ENCODE measurements at regions not wholly inside any gene's neighbourhood (a gene's known extent, or its start where the extent isn't known, plus 50 kb on each side); places are given as distances from the start of the nearest gene placed in this dataset.

GRCh38 chr6:24006254-24006653 lies 119.8 kb upstream of the NRSN1 start:
- DNase-seq (no peak), ATAC-seq (ENCODE audit: low read depth) (no peak)
- Histone ChIP-seq H2BK20ac (ENCODE audit: low read depth, low read length) (no peak overlapping the region), H2BK120ac (ENCODE audit: low read depth, low read length) (no peak overlapping the region), H3K79me1 (ENCODE audit: low read depth in 1 of 2, low read length in 2 of 2) (no peaks in the 10 kb centered on the region), H2BK5ac (ENCODE audit: low read depth, low read length, poor library complexity, severe bottlenecking) (no peak overlapping the region), H3K27me3 (ENCODE audit: control insufficient read depth, insufficient read depth, low read length) (no peaks in the 10 kb centered on the region), H3K18ac (ENCODE audit: low read depth, low read length) (no peak overlapping the region), H3K9me1 (ENCODE audit: insufficient read depth, low read length) (no peaks in the 10 kb centered on the region), H4K5ac (ENCODE audit: low read depth, low read length) (no peak overlapping the region), H3K9me3 (ENCODE audit: control insufficient read depth, insufficient read depth, low read length) (peaks cover 18% of the 10 kb centered on the region), H3K56ac (ENCODE audit: extremely low read depth, insufficient read depth, low read length) (no peak overlapping the region), H2AK5ac (ENCODE audit: low read depth, low read length) (no peak overlapping the region), H2BK15ac (ENCODE audit: low read depth, low read length) (no peak overlapping the region), H3K4ac (ENCODE audit: low read depth, low read length) (no peak overlapping the region), H4K8ac (ENCODE audit: low read depth in 2 of 2, low read length in 2 of 2) (no peak overlapping the region), H3K4me2 (ENCODE audit: low read depth, low read length) (no peak overlapping the region), H3K14ac (replicated peaks; ENCODE audit: low read depth, low read length) (no peak overlapping the region), H3K9ac (ENCODE audit: low read depth, low read length) (no peak overlapping the region), H4K20me1 (ENCODE audit: insufficient read depth, low read length) (no peaks in the 10 kb centered on the region), H2AFZ (replicated peaks; ENCODE audit: low read length, poor library complexity) (no peak overlapping the region), H3K36me3 (ENCODE audit: control insufficient read depth, insufficient read depth, low read length) (no peaks in the 10 kb centered on the region), H3K23ac (ENCODE audit: low read depth, low read length) (no peak overlapping the region), H3K4me1 (ENCODE audit: control insufficient read depth, insufficient read depth, low read length) (no peaks in the 10 kb centered on the region), H3K27ac (ENCODE audit: insufficient read depth, low read length) (no peak overlapping the region), H3K4me3 (ENCODE audit: insufficient read depth, low read depth, low read length) (no peak overlapping the region), H2AK9ac (replicated peaks; ENCODE audit: low read depth, low read length, poor library complexity) (no peak overlapping the region), H4K91ac (ENCODE audit: insufficient read depth, low read depth, low read length) (no peak overlapping the region)
- dilution Hi-C loops (cut with HindIII; ENCODE audit: low sequenced_read_pairs, unreplicated experiment) (no loop called here), in situ Hi-C loops (cut with MboI; ENCODE audit: low sequenced_read_pairs) (no loop called here), intact Hi-C loops (cut with micrococcal nuclease) (no loop called here)
- ChIA-PET POLR2A (ENCODE audit: unreplicated experiment) (no interaction called here), CTCF (no interaction called here)
- no TSS peak for BruUV-seq (replicated peaks)
- TF ChIP-seq BHLHE40 (IDR thresholded peaks at IDR 0.05; ENCODE audit: low read depth, low read length) (no peak), CEBPB (IDR thresholded peaks at IDR 0.05; ENCODE audit: low read depth, low read length) (no peak), ELK1 (IDR thresholded peaks at IDR 0.05; ENCODE audit: borderline replicate concordance, low read depth, low read length) (no peak), FOS (IDR thresholded peaks at IDR 0.05; ENCODE audit: low read depth, low read length) (no peak), MAFK (IDR thresholded peaks at IDR 0.05; ENCODE audit: low read depth, low read length) (no peak)
